PC-3 (cell line): ENCODE measurements at regions not wholly inside any gene's neighbourhood (a gene's known extent, or its start where the extent isn't known, plus 50 kb on each side); places are given as distances from the start of the nearest gene placed in this dataset.

Experiments used
- ATAC-seq: fragments of 200-7000 bp; cut with Tn5 transposase; 2 replicates; pipeline ENCODE4 v1.9.1; 2020; ENCODE audit warnings: mild to moderate bottlenecking, moderate library complexity
- BruUV-seq: library from RNA; stranded (reverse); fragments of 400-500 nt; replicated peaks from 2 replicates; lab custom pipeline; 2021; lab: Mats Ljungman, UMichigan
- CTCF ChIA-PET: fragments of 300-600 bp; sonication (Branson Sonifier 250); formaldehyde crosslinking; loops from one replicate; lab custom pipeline; 2022; ENCODE audit warnings: antibody characterized with exemption; lab: Charles Lee
- POLR2A ChIA-PET: fragments of 300-600 bp; sonication (Branson Sonifier 250); formaldehyde crosslinking; loops from one replicate; lab custom pipeline; 2022; ENCODE audit warnings: antibody characterized with exemption; ENCODE audit not compliant: unreplicated experiment; lab: Charles Lee
- DNase-seq: peaks from one replicate; pipeline ENCODE4 v3.0.0-alpha.2; 2015
- H2AFZ ChIP-seq: fragments of 300-600 bp; sonication (generic); 2 replicates; pipeline ENCODE4 v1.6.0; 2016; ENCODE audit warnings: antibody characterized with exemption, low read length
- H3F3A ChIP-seq: fragments of 300-600 bp; sonication (generic); one replicate; pipeline ENCODE4 v1.6.0; 2017; ENCODE audit warnings: antibody characterized with exemption, low read length, control low read depth, mild to moderate bottlenecking; ENCODE audit not compliant: unreplicated experiment
- H3K27ac ChIP-seq: fragments of 300-600 bp; sonication (generic); 2 replicates; pipeline ENCODE4 v1.5.1; 2016; ENCODE audit warnings: mild to moderate bottlenecking, low read length
- H3K27me3 ChIP-seq: fragments of 300-600 bp; sonication (generic); 2 replicates; pipeline ENCODE4 v1.6.1; 2016; ENCODE audit warnings: low read length, mixed read lengths
- H3K36me3 ChIP-seq: fragments of 300-600 bp; sonication (generic); 2 replicates; pipeline ENCODE4 v1.6.1; 2016; ENCODE audit warnings: low read depth, mixed run types, low read length, mixed read lengths
- H3K4me1 ChIP-seq: fragments of 300-600 bp; sonication (generic); 2 replicates; pipeline ENCODE4 v1.5.1; 2016; ENCODE audit warnings: low read length; ENCODE audit not compliant: insufficient read depth
- H3K4me2 ChIP-seq: fragments of 300-600 bp; sonication (generic); 2 replicates; pipeline ENCODE4 v1.6.0; 2016; ENCODE audit warnings: low read length
- H3K4me3 ChIP-seq: fragments of 300-600 bp; sonication (generic); 2 replicates; pipeline ENCODE4 v1.5.1; 2016; ENCODE audit warnings: mild to moderate bottlenecking, low read length, mixed read lengths
- H3K79me2 ChIP-seq: fragments of 300-600 bp; sonication (generic); 2 replicates; pipeline ENCODE4 v1.6.1; 2017; ENCODE audit warnings: low read length, mixed read lengths
- H3K9ac ChIP-seq: fragments of 300-600 bp; sonication (generic); 2 replicates; pipeline ENCODE4 v1.6.0; 2016; ENCODE audit warnings: mild to moderate bottlenecking, low read length
- H3K9me2 ChIP-seq: fragments of 300-600 bp; sonication (generic); replicated peaks from 2 replicates; pipeline ENCODE4 v1.6.1; 2016; ENCODE audit warnings: mixed run types, low read length, mixed read lengths
- H3K9me3 ChIP-seq: fragments of 300-600 bp; sonication (generic); 2 replicates; pipeline ENCODE4 v1.6.1; 2016; ENCODE audit warnings: low read length, mixed read lengths
- H4K20me1 ChIP-seq: fragments of 300-600 bp; sonication (generic); 2 replicates; pipeline ENCODE4 v1.6.1; 2016; ENCODE audit warnings: low read length, mixed read lengths
- EZH2 ChIP-seq: fragments of 300-600 bp; sonication (generic); IDR thresholded peaks from one replicate; pipeline ENCODE4 v1.6.1; 2017; ENCODE audit warnings: antibody characterized with exemption, mild to moderate bottlenecking, low read length; ENCODE audit not compliant: unreplicated experiment
- EZH2phosphoT487 ChIP-seq: fragments of 300-600 bp; sonication (generic); IDR thresholded peaks from 2 replicates; pipeline ENCODE4 v1.6.1; 2018; ENCODE audit warnings: mild to moderate bottlenecking, antibody characterized with exemption, low read length, borderline replicate concordance
- intact Hi-C: fragments of 100-400 bp; cut with micrococcal nuclease; formaldehyde crosslinking; loops from 2 replicates; pipeline ENCODE4 v1.9.0; 2023
- TF ChIP-seq, protein P1 (sequence below): fragments of 300-600 bp; sonication (generic); conservative IDR thresholded peaks from 2 replicates; pipeline ENCODE4 v1.5.1; 2017; ENCODE audit warnings: antibody characterized with exemption, low read depth, mild to moderate bottlenecking, low read length

DNA sequence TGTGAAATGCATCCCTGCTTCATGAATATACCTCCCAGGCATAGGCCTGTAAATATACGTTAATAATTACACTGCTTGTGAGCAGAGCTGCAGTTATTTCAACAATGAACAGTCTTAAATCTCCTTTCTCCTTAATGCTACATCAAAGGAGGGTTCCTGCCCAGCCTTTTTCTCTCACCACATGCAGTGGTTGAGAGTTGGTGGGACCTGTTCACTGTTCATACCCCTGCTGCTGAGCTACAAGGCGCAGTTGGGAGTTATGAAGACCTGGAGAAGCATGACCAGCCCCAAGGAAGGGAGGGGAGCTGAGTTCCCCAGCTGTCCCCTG, 111.9 kb upstream of the FOXQ1 start:
- ChIA-PET CTCF (no interaction called here), POLR2A (interaction anchor here (0.5 kb wide), 1 partner anchor 34 kb away, joined by 6 read pairs; no protein-coding TSS in a partner anchor)
- DNase-seq (no peak), ATAC-seq (no peak)
- intact Hi-C loops: no loop called here
- Histone ChIP-seq H4K20me1 (no peaks in the 10 kb centered on the region), H3K4me2 (no peak overlapping the region), H3K9ac (no peak overlapping the region), H3K36me3 (no peaks in the 10 kb centered on the region), H2AFZ (no peak overlapping the region), H3K9me3 (no peaks in the 10 kb centered on the region), H3K4me1 (no peaks in the 10 kb centered on the region), H3K27me3 (peaks cover 73% of the 10 kb centered on the region), H3F3A (no peaks in the 10 kb centered on the region), H3K79me2 (no peaks in the 10 kb centered on the region), H3K27ac (no peak overlapping the region), H3K4me3 (no peak overlapping the region), H3K9me2 (no peaks in the 10 kb centered on the region)
- no TSS peak for BruUV-seq
- TF ChIP-seq EZH2 (no peak), EZH2phosphoT487 (no peak)
- TF ChIP-seq, protein P1, sequence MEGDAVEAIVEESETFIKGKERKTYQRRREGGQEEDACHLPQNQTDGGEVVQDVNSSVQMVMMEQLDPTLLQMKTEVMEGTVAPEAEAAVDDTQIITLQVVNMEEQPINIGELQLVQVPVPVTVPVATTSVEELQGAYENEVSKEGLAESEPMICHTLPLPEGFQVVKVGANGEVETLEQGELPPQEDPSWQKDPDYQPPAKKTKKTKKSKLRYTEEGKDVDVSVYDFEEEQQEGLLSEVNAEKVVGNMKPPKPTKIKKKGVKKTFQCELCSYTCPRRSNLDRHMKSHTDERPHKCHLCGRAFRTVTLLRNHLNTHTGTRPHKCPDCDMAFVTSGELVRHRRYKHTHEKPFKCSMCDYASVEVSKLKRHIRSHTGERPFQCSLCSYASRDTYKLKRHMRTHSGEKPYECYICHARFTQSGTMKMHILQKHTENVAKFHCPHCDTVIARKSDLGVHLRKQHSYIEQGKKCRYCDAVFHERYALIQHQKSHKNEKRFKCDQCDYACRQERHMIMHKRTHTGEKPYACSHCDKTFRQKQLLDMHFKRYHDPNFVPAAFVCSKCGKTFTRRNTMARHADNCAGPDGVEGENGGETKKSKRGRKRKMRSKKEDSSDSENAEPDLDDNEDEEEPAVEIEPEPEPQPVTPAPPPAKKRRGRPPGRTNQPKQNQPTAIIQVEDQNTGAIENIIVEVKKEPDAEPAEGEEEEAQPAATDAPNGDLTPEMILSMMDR: no peak

DNA sequence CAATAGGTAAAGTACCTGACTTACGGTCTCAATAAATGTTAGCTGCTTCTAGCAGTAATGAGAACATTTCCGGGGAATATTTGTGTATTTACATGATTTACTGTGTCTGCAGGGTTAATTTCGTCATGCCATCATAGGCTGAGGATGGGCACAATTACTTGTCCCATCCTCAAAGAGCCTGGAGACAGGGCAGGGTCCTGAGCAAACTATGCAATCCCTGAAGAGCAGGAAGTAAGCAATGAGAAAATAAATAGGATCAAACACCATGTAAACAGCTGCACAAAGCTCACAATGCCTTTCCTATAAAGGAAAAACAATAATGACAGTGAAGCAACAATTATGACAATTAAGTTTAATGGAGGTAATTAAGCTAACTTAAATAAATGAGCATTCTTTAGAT, 114.6 kb upstream of the FOXQ1 start:
- no peaks in the 10 kb centered on the region for H3K79me2 ChIP-seq
- no TSS peak for BruUV-seq
- no peaks in the 10 kb centered on the region for H3K4me1 ChIP-seq
- DNase-seq: no peak
- H3K27ac ChIP-seq: no peak overlapping the region
- ATAC-seq: no peak
- H3K36me3 ChIP-seq: no peaks in the 10 kb centered on the region
- intact Hi-C loops: no loop called here
- H4K20me1 ChIP-seq: no peaks in the 10 kb centered on the region
- H3K9me2 ChIP-seq: no peaks in the 10 kb centered on the region
- no peak overlapping the region for H3K9ac ChIP-seq
- CTCF ChIA-PET: no interaction called here
- no peak overlapping the region for H3K4me2 ChIP-seq
- no peak overlapping the region for H3K4me3 ChIP-seq
- peaks cover 77% of the 10 kb centered on the region for H3K27me3 ChIP-seq
- TF ChIP-seq EZH2phosphoT487: no peak
- TF ChIP-seq, protein P1: no peak
- TF ChIP-seq EZH2: no peak
- H3K9me3 ChIP-seq: no peaks in the 10 kb centered on the region; the same call in 1 of the 2 replicates
- no peaks in the 10 kb centered on the region for H3F3A ChIP-seq
- POLR2A ChIA-PET: no interaction called here
- H2AFZ ChIP-seq: no peak overlapping the region

DNA sequence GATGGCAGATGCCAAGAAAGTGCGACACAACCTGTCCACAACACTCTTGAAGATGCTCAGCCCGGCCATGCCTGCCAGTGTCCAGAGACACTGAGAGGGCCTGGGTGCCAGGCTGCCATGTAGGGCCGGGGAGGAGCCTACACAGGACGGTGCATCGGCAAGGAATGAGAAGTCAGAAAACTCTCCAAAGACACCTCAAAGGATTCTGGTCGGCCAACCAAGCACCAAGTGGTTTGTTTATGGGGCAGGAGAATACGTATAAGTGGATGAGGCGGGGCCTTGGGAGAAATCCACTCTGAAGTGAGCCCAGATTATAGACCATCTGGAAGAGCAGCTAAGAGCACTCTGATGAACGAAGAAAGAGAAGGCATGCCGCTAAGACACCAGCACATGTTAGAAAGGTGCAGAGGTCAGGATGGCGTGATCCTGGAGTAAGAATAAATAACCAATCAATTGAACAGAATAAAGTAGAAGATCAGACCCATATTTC, 120.7 kb upstream of the FOXQ1 start:
- H4K20me1 ChIP-seq: no peaks in the 10 kb centered on the region
- ATAC-seq: no peak
- H3K4me1 ChIP-seq: peaks cover 4% of the 10 kb centered on the region; the same call in 1 of the 2 replicates
- H3K4me3 ChIP-seq: no peak overlapping the region
- TF ChIP-seq EZH2: no peak
- no peak for TF ChIP-seq EZH2phosphoT487
- TF ChIP-seq, protein P1: no peak
- no peak overlapping the region for H3K9ac ChIP-seq
- no peak overlapping the region for H3K27ac ChIP-seq
- no peaks in the 10 kb centered on the region for H3K9me2 ChIP-seq
- H3K4me2 ChIP-seq: no peak overlapping the region
- no peak overlapping the region for H2AFZ ChIP-seq
- no TSS peak for BruUV-seq
- H3K27me3 ChIP-seq: peaks cover 50% of the 10 kb centered on the region
- H3K9me3 ChIP-seq: no peaks in the 10 kb centered on the region; the same call in 1 of the 2 replicates
- no peaks in the 10 kb centered on the region for H3F3A ChIP-seq
- H3K36me3 ChIP-seq: no peaks in the 10 kb centered on the region
- DNase-seq: no peak
- CTCF ChIA-PET: no interaction called here
- POLR2A ChIA-PET: no interaction called here
- H3K79me2 ChIP-seq: no peaks in the 10 kb centered on the region
- intact Hi-C loops: no loop called here
